K562 (cell line): ENCODE measurements at regions not wholly inside any gene's neighbourhood (a gene's known extent, or its start where the extent isn't known, plus 50 kb on each side); places are given as distances from the start of the nearest gene placed in this dataset.

Experiments
- ATAC-seq: fragments of 200-7000 bp; cut with Tn5 transposase; 3 replicates; pipeline ENCODE4 v1.9.1; 2020; ENCODE audit warnings: moderate library complexity
- BruUV-seq: library from RNA; stranded (reverse); fragments of 400-500 nt; replicated peaks from 2 replicates; lab custom pipeline; 2021; lab: Mats Ljungman, UMichigan
- CTCF ChIA-PET: fragments of 300-600 bp; formaldehyde crosslinking; extraction: SDS; loops from one replicate; lab custom pipeline; 2021; ENCODE audit warnings: low intra/inter-chr PET ratio; lab: Yijun Ruan, JAX
- POLR2A ChIA-PET: fragments of 300-600, 350-650 bp; sonication (Branson Sonifier 250); formaldehyde crosslinking; extraction: SDS; loops from one replicate; lab custom pipeline; 2021; ENCODE audit warnings: antibody characterized with exemption, inconsistent platforms; lab: Yijun Ruan, JAX
- DNase-seq, 4 experiments: peaks; one replicate each; pipeline versions ENCODE4 v3.0.0 to v3.0.0-alpha.2; 2011 to 2018; ENCODE audit warnings: low spot score in 3 of 4, mixed read lengths in 3 of 4; ENCODE audit errors: extremely low read depth in 1 of 4
- FAIRE-seq: peaks from 2 replicates; lab custom pipeline; 2011; peaks lifted over from hg19 to GRCh38; lab: Jason Lieb, UNC
- H2AFZ ChIP-seq: 2 replicates; pipeline ENCODE4 v1.6.0; 2011; ENCODE audit warnings: low read depth, low read length, control low read depth, inconsistent platforms
- H3K27ac ChIP-seq: fragments of 200-600 bp; 3 replicates; pipeline ENCODE4 v1.8.0; 2011; ENCODE audit warnings: low read depth, mild to moderate bottlenecking, control low read depth, inconsistent platforms, low read length, moderate library complexity, mixed read lengths; ENCODE audit errors: extremely low read depth
- H3K27me3 ChIP-seq, 2 experiments: fragments of 300-600 bp in 1 of 2; 2 replicates in 1 of 2; 3 replicates in 1 of 2; pipeline versions ENCODE4 v1.6.0 to v1.8.0; 2011; ENCODE audit warnings: inconsistent platforms in 2 of 2, low read length in 2 of 2, mild to moderate bottlenecking in 1 of 2, mixed read lengths in 1 of 2, moderate library complexity in 1 of 2; ENCODE audit not compliant: control insufficient read depth in 2 of 2, insufficient read depth in 2 of 2
- H3K36me3 ChIP-seq: fragments of 300-600 bp; 3 replicates; pipeline ENCODE4 v1.8.0; 2011; ENCODE audit warnings: mild to moderate bottlenecking, low read length, inconsistent platforms; ENCODE audit not compliant: control insufficient read depth, insufficient read depth
- H3K4me1 ChIP-seq, 2 experiments: fragments of 200-600 bp in 1 of 2; replicated peaks in 1 of 2; 2 replicates in 1 of 2; 3 replicates in 1 of 2; pipeline versions ENCODE4 v1.5.1 to v1.8.0; 2011; ENCODE audit warnings: inconsistent platforms in 2 of 2, low read length in 2 of 2, mild to moderate bottlenecking in 1 of 2, mixed read lengths in 1 of 2, moderate library complexity in 1 of 2; ENCODE audit not compliant: control insufficient read depth in 2 of 2, insufficient read depth in 2 of 2
- H3K4me2 ChIP-seq: 2 replicates; pipeline ENCODE4 v1.6.1; 2011; ENCODE audit warnings: low read length, control low read depth, inconsistent platforms, mixed read lengths; ENCODE audit not compliant: insufficient read depth
- H3K4me3 ChIP-seq: fragments of 200-600 bp; sonication (generic), shearing (Covaris generic); 2 replicates; pipeline ENCODE4 v1.5.1; 2016; ENCODE audit warnings: control low read depth, inconsistent platforms
- H3K79me2 ChIP-seq: fragments of 200-600 bp; 3 replicates; pipeline ENCODE4 v1.8.0; 2011; ENCODE audit warnings: low read length, inconsistent platforms; ENCODE audit not compliant: control insufficient read depth, insufficient read depth
- H3K9ac ChIP-seq, 2 experiments: 2 replicates each; pipeline versions ENCODE4 v1.6.0 to v1.6.1; 2011; ENCODE audit warnings: low read depth in 2 of 2, low read length in 2 of 2, control low read depth in 1 of 2, inconsistent platforms in 1 of 2, mild to moderate bottlenecking in 1 of 2, mixed read lengths in 1 of 2; ENCODE audit not compliant: insufficient read depth in 1 of 2
- H3K9me1 ChIP-seq: one replicate; pipeline ENCODE4 v1.6.0; 2011; ENCODE audit warnings: inconsistent platforms, mild to moderate bottlenecking, low read length, moderate library complexity; ENCODE audit not compliant: control insufficient read depth, insufficient read depth
- H3K9me3 ChIP-seq: replicated peaks from 2 replicates; pipeline ENCODE4 v1.5.1; 2011; ENCODE audit warnings: low read depth, low read length, inconsistent platforms; ENCODE audit not compliant: control insufficient read depth, insufficient read depth
- H4K20me1 ChIP-seq: replicated peaks from 2 replicates; pipeline ENCODE4 v1.6.1; 2011; ENCODE audit warnings: low read length, inconsistent platforms, mixed read lengths; ENCODE audit not compliant: control insufficient read depth, insufficient read depth
- CBFA2T3 ChIP-seq: fragments of 450-650 bp; IDR thresholded peaks from 2 replicates; pipeline ENCODE4 v1.6.1; 2017
- NCOA4 ChIP-seq: fragments of 450-650 bp; IDR thresholded peaks from 2 replicates; pipeline ENCODE4 v1.6.1; 2018; ENCODE audit warnings: mild to moderate bottlenecking; ENCODE audit not compliant: partially characterized antibody
- NR1H2 ChIP-seq: sonication (generic); formaldehyde crosslinking; IDR thresholded peaks from 2 replicates; pipeline ENCODE4 v1.4.0; 2020; ENCODE audit warnings: mild to moderate bottlenecking, missing genetic modification reagents
- PYGO2 ChIP-seq: fragments of 450-650 bp; IDR thresholded peaks from 2 replicates; pipeline ENCODE4 v1.6.1; 2016; ENCODE audit warnings: mild to moderate bottlenecking, missing genetic modification characterization, moderate library complexity, missing compliant biosample characterization
- TSC22D4 ChIP-seq: fragments of 450-650 bp; IDR thresholded peaks from 2 replicates; pipeline ENCODE4 v1.6.1; 2016; ENCODE audit warnings: missing genetic modification characterization, missing biosample characterization, control low read depth
- ZFPM2 ChIP-seq: fragments of 250-450 bp; sonication (Bioruptor Pico); IDR thresholded peaks from 2 replicates; pipeline ENCODE4 v1.5.1; 2022; ENCODE audit warnings: mild to moderate bottlenecking
- ZFX ChIP-seq: sonication (generic); formaldehyde crosslinking; IDR thresholded peaks from 2 replicates; pipeline ENCODE4 v1.8.0; 2022; ENCODE audit warnings: mild to moderate bottlenecking, missing genetic modification reagents, moderate library complexity
- ZNF146 ChIP-seq: IDR thresholded peaks from one replicate; pipeline ENCODE4 v1.6.1; 2018; ENCODE audit warnings: missing compliant biosample characterization; ENCODE audit not compliant: unreplicated experiment
- ZNF24 ChIP-seq: fragments of 450-650 bp; IDR thresholded peaks from 2 replicates; pipeline ENCODE4 v1.6.1; 2016
- ZNF76 ChIP-seq: fragments of 250-450 bp; sonication (Bioruptor Pico); IDR thresholded peaks from 2 replicates; pipeline ENCODE4 v1.4.0; 2020; ENCODE audit warnings: mild to moderate bottlenecking, moderate library complexity, borderline replicate concordance
- WGBS: fragments of 100-300 bp; shearing (Covaris generic); methylation state at CpG from one replicate; pipeline ENCODE4 v1.1.6; 2016; ENCODE audit warnings: low coverage, mixed read lengths; ENCODE audit not compliant: insufficient coverage; ENCODE audit errors: missing lambda C conversion rate; 5-methylcytosine and 5-hydroxymethylcytosine counted together
- in situ Hi-C: fragments of 300-500 bp; cut with MboI; formaldehyde crosslinking; loops from 4 replicates; pipeline ENCODE4 v1.15.0; 2018; ENCODE audit warnings: inconsistent platforms, mixed read lengths
- intact Hi-C: fragments of 100-400 bp; cut with micrococcal nuclease; formaldehyde crosslinking; loops from 2 replicates; pipeline ENCODE4 v1.14.2; 2022
- TF ChIP-seq, protein P1 (sequence below), 2 experiments: IDR thresholded peaks; 2 replicates each; pipeline ENCODE4 v1.6.1; 2011; ENCODE audit warnings: borderline replicate concordance in 1 of 2, control low read depth in 1 of 2, low read depth in 1 of 2, low read length in 1 of 2, mild to moderate bottlenecking in 1 of 2, mixed read lengths in 1 of 2, moderate library complexity in 1 of 2; ENCODE audit not compliant: insufficient read depth in 1 of 2, insufficient read length in 1 of 2, poor library complexity in 1 of 2, severe bottlenecking in 1 of 2; ENCODE audit errors: extremely low read depth in 1 of 2

DNA sequence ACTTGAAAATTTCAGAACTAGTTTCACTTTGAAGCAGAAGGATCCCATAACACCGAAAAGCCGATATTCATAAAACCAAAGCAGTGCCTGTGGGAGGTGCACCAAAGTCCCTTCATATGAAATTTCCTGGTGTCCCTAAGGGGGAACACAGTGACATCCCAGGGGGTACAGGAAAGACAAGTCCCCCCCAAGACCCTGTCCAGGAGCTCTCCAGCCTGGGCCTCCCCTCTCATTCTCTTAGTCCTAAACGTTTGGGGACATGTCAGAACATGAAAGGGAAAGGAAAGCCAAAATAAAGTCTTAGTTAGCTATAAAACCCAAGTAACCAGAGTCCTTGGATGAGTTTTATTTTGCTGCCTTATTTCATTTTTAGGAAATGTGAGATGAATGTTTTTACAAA is 56.6 kb downstream of the MRPL57 start:
- in situ Hi-C loops (no loop called here), intact Hi-C loops (no loop called here)
- TF ChIP-seq TSC22D4 (tag) (no peak), ZFPM2 (CRISPR knock-in tag) (no peak), ZNF146 (no peak), PYGO2 (tag) (no peak), ZNF24 (no peak), ZFX (no peak), ZNF76 (CRISPR knock-in tag) (no peak), NCOA4 (no peak), NR1H2 (CRISPR knock-in tag) (no peak), CBFA2T3 (no peak)
- TF ChIP-seq, protein P1, sequence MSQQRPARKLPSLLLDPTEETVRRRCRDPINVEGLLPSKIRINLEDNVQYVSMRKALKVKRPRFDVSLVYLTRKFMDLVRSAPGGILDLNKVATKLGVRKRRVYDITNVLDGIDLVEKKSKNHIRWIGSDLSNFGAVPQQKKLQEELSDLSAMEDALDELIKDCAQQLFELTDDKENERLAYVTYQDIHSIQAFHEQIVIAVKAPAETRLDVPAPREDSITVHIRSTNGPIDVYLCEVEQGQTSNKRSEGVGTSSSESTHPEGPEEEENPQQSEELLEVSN (IDR thresholded peaks at IDR 0.05; ENCODE audit: borderline replicate concordance in 1 of 2, extremely low read depth in 1 of 2, insufficient read depth in 1 of 2, insufficient read length in 1 of 2, low read depth in 1 of 2, low read length in 1 of 2, poor library complexity in 1 of 2, severe bottlenecking in 1 of 2) = no peak
- Histone ChIP-seq H3K9me1 (no peaks in the 10 kb centered on the region), H3K4me2 (no peak overlapping the region), H2AFZ (no peak overlapping the region), H3K4me3 (no peak overlapping the region), H3K36me3 (no peaks in the 10 kb centered on the region), H3K27ac (no peak overlapping the region), H3K9me3 (no peaks in the 10 kb centered on the region), H3K79me2 (no peaks in the 10 kb centered on the region), H3K4me1 (no peaks in the 10 kb centered on the region), H3K9ac (no peak overlapping the region), H3K27me3 (peaks cover 0 to 29% of the 10 kb centered on the region in 2 experiments; a peak in 3 of 5 replicates), H4K20me1 (no peaks in the 10 kb centered on the region)
- 3% methylated on average over 3 of the region's 3 CpGs for WGBS
- FAIRE-seq = no peak
- ATAC-seq = no peak
- CTCF ChIA-PET = no interaction called here
- no peak for DNase-seq
- no TSS peak for BruUV-seq
- POLR2A ChIA-PET = interaction anchor here (0.7 to 1.1 kb wide), 3 partner anchors 13 to 16 kb away, joined by 3 to 5 read pairs (median 3); no protein-coding TSS in a partner anchor
